ENCODE measurements at regions not wholly inside any gene's neighbourhood (a gene's known extent, or its start where the extent isn't known, plus 50 kb on each side); places are given as distances from the start of the nearest gene placed in this dataset.
"Not testable (repeated sequence)": the region's sequence is repeated elsewhere in the genome, so short reads cannot be mapped to it uniquely, and the experiment has no call there.

DNA sequence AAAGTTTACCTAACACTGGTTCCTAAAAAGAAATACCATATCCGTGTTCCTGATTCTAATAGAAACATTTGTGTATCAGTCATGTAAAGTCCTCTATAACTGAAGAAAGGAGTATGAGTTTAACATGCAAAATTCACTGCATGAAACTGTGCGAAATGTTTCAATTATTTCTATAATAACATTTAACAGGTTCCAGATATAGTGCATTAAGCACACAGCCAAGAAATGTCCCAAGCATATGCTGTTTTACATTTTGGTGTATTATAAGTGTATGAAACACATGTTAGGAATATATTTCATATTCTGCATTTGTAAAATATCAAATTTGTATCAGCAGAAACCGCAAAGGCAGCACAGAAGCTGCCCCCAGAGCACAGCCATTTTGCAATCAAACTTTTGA is 764.9 kb downstream of the KCNJ2 start:
- no peak for DNase-seq (ENCODE audit: low spot score in 2 of 2)
- ATAC-seq (ENCODE audit: low read depth), result no peak
- Mint-ChIP-seq H3K36me3 (no peaks in the 10 kb centered on the region), H3K27ac (no peak overlapping the region), H3K4me3 (no peak overlapping the region), H3K9me3 (peaks cover 4% of the 10 kb centered on the region), H3K27me3 (no peaks in the 10 kb centered on the region), H3K4me1 (no peaks in the 10 kb centered on the region)

DNA sequence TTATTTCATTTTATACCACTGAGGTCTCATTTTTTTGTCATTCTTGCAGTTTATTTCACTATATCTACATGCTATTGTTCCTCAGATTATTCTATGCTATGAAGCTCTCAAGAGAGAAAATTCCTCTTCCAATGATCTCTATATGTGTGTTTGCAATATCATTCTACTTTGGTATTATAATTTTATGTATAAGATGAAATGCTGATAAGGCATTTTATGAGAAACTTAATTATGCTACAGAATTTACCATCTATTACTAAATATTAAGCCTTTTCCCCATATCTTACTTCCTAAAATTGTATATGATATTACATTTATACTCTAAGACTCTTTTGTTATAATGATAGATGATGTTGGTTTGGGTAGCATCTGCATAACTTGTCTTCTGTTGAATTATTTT is 765.5 kb downstream of the KCNJ2 start:
- no peak overlapping the region for H3K4me3 Mint-ChIP-seq
- no peaks in the 10 kb centered on the region for H3K27me3 Mint-ChIP-seq
- no peak overlapping the region for H3K27ac Mint-ChIP-seq
- H3K36me3 Mint-ChIP-seq, result no peaks in the 10 kb centered on the region
- DNase-seq (ENCODE audit: low spot score in 2 of 2), result no peak
- no peaks in the 10 kb centered on the region for H3K4me1 Mint-ChIP-seq
- no peak for ATAC-seq (ENCODE audit: low read depth)
- H3K9me3 Mint-ChIP-seq, result peaks cover 4% of the 10 kb centered on the region

DNA sequence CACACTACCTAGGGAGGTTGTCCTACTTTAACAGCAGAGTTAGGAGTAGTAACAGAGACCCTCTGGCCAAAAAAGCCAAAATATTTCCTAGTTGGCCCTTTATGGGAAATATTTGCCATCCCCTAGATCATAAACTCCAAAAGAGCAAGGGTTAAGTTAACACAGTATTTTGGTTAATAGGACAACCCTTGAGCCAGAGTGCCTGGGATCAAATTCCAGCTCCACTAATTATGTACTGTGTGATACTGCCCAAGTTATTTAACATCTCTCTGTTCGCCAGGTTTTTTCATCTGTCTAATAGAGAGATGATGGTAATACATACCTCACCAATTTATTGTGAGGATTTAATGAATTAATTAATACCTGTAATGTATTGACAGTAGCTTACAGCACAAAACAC is 767.4 kb downstream of the KCNJ2 start:
- Mint-ChIP-seq H3K9me3 (peaks cover 2% of the 10 kb centered on the region), H3K27ac (no peak overlapping the region), H3K4me1 (no peaks in the 10 kb centered on the region), H3K27me3 (no peaks in the 10 kb centered on the region), H3K4me3 (no peak overlapping the region), H3K36me3 (no peaks in the 10 kb centered on the region)
- ATAC-seq (ENCODE audit: low read depth) (no peak), DNase-seq (ENCODE audit: low spot score in 2 of 2) (no peak)

DNA sequence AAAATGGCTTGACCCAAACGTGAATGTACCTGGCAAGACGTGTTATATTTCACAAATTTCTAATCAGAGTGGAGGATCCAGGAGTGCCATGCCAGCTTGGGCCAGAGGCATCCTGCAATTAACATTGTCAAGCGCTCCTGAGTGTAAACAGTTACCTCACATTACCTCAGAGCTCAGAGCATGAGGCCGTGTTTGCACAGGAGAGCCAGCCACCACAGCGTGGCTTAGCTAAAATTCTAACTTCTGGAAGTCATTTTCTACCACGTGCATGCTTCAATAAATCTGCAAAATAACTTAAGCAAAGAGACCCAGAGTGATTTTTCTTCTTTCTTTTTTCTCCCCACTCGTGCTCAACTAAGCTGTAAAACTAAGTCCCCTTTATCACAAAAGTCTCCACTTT is 769.0 kb downstream of the KCNJ2 start:
- Mint-ChIP-seq H3K27me3 (no peaks in the 10 kb centered on the region), H3K4me3 (no peak overlapping the region), H3K9me3 (peaks cover 2% of the 10 kb centered on the region), H3K36me3 (no peaks in the 10 kb centered on the region), H3K27ac (no peak overlapping the region), H3K4me1 (no peaks in the 10 kb centered on the region)
- DNase-seq (ENCODE audit: low spot score in 2 of 2) (no peak), ATAC-seq (ENCODE audit: low read depth) (no peak)

DNA sequence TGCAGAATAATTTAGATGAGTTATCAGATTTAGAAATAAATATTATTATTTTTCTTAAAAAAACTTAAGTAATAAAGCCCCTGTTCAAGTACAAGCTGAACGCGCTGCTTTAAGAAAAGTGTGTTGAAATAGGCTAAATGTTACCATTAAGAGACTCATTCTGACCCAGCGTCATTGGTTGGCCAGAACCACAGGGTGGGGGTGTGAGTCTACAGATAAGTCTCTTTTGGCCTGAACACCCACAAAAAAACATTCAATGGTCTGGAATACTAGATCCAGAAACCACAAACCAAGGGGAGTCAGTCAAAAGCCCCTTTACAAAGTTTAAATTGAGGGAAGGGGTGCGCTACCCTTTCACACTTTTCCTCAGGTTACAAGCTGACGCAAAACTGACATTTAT is 776.1 kb downstream of the KCNJ2 start:
- Mint-ChIP-seq H3K9me3 (peaks cover 5% of the 10 kb centered on the region), H3K4me3 (no peak overlapping the region), H3K4me1 (no peaks in the 10 kb centered on the region), H3K27ac (no peak overlapping the region), H3K36me3 (no peaks in the 10 kb centered on the region), H3K27me3 (no peaks in the 10 kb centered on the region)
- DNase-seq (ENCODE audit: low spot score in 2 of 2) (no peak), ATAC-seq (ENCODE audit: low read depth) (no peak)

DNA sequence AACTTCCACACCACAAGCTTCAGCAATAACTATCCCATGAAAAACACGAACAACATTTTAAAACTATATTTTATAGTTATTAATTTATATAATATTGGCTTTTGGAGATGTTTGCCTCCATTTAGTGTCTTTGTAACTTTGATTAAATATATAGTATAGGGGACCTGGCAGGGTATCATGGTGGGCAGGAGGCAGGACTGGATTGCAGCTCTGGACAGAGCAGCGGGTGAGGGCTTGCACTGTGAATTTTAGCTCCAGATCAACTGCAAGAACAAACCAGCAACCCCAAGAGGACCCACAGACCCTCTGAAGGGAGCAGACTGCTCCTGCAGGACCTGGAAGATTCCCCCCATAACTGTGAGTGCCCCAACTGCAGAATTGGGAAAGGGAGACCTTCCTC is 777.9 kb downstream of the KCNJ2 start:
- Mint-ChIP-seq H3K9me3 (peaks cover 7% of the 10 kb centered on the region), H3K27ac (no peak overlapping the region), H3K4me3 (no peak overlapping the region)

DNA sequence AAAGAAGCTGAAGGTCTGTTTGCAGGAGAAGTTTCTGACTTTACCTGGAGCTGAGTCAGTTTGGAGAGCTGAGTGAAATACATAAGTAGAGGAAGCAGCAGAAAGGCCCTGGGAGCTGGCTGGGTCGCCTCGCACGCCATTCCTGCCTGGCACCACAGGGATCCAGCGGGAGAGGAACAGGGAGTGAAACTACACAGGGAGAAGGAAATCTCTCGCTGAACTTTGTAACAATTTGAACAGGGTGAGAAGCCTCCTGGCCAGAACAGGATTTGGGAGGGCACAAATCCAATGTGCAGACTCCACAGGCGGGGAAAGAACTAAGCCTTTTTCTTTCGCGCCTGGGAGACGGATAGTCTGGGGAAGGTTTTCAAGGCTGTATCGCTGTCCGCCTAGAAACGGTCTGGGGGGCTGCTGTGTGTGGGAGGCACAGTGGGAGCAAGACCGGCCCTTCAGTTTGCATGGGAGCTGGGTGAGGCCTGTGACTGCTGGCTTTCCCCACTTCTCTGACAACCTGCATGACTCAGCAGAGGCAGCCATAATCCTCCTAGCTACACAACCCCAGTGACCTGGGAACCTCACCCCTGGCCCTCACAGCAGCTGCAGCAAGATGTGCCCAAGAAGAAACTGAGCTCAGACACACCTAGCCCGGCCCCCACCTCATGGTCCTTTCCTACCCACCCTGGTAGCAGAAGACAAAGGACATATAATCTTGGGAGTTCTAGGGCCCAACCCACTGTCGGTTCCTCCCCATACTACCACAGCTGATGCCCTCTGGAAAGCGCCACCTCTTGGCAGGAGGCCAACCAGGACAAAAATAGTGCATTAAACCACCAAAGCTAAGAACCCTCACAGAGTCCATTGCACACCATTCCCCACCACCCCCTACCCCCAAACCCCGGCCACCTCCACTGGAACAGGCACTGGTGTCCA is 778.6 kb downstream of the KCNJ2 start:
- DNase-seq (ENCODE audit: low spot score in 2 of 2) (no peak), ATAC-seq (ENCODE audit: low read depth) (no peak)
- H3K4me1 Mint-ChIP-seq, result no peaks in the 10 kb centered on the region
- no peak overlapping the region for H3K4me3 Mint-ChIP-seq
- H3K9me3 Mint-ChIP-seq, result peaks cover 11% of the 10 kb centered on the region
- no peak overlapping the region for H3K27ac Mint-ChIP-seq
- H3K27me3 Mint-ChIP-seq, result no peaks in the 10 kb centered on the region
- H3K36me3 Mint-ChIP-seq, result no peaks in the 10 kb centered on the region

More for the DNA sequence above, 777.9 kb downstream of the KCNJ2 start:
- DNase-seq (ENCODE audit: low spot score in 2 of 2) (no peak), ATAC-seq (ENCODE audit: low read depth) (no peak)
- no peaks in the 10 kb centered on the region for H3K27me3 Mint-ChIP-seq
- no peaks in the 10 kb centered on the region for H3K36me3 Mint-ChIP-seq
- no peaks in the 10 kb centered on the region for H3K4me1 Mint-ChIP-seq

DNA sequence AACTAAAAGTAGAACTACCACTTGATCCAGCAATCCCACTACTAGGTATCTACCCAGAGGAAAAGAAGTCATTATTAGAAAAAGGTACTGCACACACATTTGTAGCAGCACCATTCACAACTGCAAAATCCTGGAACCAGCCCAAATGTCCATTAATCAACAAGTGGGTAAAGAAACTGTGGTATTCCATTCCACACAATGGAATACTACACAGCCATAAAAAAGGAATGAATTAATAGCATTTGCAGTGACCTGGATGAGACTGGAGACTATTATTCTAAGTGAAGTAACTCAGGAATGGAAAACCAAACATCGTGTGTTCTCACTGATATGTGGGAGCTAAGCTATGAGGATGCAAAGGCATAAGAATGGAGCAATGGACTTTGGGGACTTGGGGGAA is 783.8 kb downstream of the KCNJ2 start:
- DNase-seq (ENCODE audit: low spot score in 2 of 2); H3K27ac Mint-ChIP-seq; H3K4me1 Mint-ChIP-seq; H3K4me3 Mint-ChIP-seq; H3K36me3 Mint-ChIP-seq; ATAC-seq (ENCODE audit: low read depth); H3K27me3 Mint-ChIP-seq: not testable (repeated sequence)
- H3K9me3 Mint-ChIP-seq, result peaks cover 13% of the 10 kb centered on the region

DNA sequence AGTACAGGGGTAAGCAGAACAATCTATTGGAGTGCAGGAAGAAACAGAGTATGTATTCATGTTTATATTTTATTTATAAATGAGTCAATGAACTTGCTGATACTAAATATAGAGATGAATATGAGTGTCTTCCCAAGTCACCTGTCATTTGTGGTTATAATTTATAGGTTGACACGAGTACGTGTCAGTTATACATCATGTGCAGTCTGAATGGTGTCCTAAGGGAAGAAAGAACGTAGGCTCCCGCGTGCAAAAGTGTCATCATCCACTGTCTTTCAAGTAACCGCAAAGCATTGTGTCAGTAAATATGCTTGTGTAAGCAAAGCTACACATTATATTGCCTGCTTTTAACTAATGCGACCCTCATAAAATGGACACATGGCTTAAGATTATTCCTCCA is 786.1 kb downstream of the KCNJ2 start:
- Mint-ChIP-seq H3K36me3 (no peaks in the 10 kb centered on the region), H3K4me1 (no peaks in the 10 kb centered on the region), H3K9me3 (peaks cover 9% of the 10 kb centered on the region), H3K4me3 (no peak overlapping the region), H3K27ac (no peak overlapping the region), H3K27me3 (no peaks in the 10 kb centered on the region)
- DNase-seq (ENCODE audit: low spot score in 2 of 2) (no peak), ATAC-seq (ENCODE audit: low read depth) (no peak)

DNA sequence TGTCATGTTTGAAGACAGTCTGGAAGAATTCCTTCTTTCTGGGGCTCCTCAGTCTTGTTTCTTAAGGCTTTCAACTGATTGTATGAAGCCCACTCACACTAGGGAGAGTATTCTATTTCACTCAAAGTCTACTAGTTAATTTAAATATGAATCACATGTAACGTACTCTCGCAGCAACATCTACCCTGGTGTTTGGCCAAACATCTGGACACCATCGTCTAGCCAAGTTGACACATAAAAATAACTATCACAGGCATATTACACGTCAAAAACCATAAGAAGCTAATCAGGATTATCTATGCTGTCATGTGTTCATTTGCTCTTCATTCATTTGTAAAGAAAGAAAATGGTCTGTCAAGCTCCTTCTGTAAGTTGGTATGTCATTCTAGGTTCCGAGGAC is 787.4 kb downstream of the KCNJ2 start:
- H3K27ac Mint-ChIP-seq, result no peak overlapping the region
- DNase-seq (ENCODE audit: low spot score in 2 of 2) (no peak), ATAC-seq (ENCODE audit: low read depth) (no peak)
- H3K36me3 Mint-ChIP-seq, result no peaks in the 10 kb centered on the region
- H3K9me3 Mint-ChIP-seq, result peaks cover 7% of the 10 kb centered on the region
- H3K4me1 Mint-ChIP-seq, result no peaks in the 10 kb centered on the region
- no peaks in the 10 kb centered on the region for H3K27me3 Mint-ChIP-seq
- no peak overlapping the region for H3K4me3 Mint-ChIP-seq

DNA sequence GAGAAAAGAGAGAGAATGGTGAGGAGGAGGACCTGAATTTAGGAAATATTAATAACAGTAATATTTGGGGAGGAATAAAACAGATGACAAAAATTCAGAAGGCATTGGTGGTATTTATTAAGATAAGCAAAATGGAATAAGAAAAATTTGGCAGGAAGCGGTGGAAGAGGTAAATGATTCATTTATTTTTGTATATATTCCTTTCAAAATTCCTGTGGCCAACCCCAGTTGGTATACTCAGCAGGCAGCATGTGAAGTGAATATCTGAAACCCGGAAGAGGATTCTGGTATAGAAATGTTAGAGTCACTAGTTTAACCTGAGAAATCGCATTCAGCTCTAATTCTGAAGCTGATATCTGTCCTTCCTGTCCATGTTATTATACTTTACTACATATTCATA is 792.0 kb downstream of the KCNJ2 start:
- Mint-ChIP-seq H3K27ac (no peak overlapping the region), H3K27me3 (no peaks in the 10 kb centered on the region), H3K4me1 (no peaks in the 10 kb centered on the region), H3K9me3 (no peaks in the 10 kb centered on the region), H3K4me3 (no peak overlapping the region), H3K36me3 (no peaks in the 10 kb centered on the region)
- ATAC-seq (ENCODE audit: low read depth) (no peak), DNase-seq (ENCODE audit: low spot score in 2 of 2) (no peak)

DNA sequence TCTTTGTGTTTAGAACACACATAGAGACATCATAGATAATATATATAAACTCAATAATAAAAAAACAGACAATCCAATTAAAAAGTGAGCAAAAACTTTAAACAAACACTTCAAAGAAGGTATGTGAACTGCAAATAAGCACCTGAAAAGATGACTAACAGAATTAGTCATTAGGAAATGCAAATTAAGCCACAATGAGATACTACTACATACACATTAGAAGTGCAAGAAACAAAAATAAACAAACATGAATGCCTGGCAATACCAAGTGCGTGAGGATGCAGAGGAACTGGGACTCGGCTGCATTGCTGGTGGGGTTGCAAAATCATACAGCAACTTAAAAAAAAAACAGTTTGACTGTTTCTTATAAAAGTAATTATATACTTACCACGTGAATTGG is 799.0 kb downstream of the KCNJ2 start:
- H3K9me3 Mint-ChIP-seq, result peaks cover 5% of the 10 kb centered on the region
- H3K27ac Mint-ChIP-seq, result no peak overlapping the region
- no peaks in the 10 kb centered on the region for H3K27me3 Mint-ChIP-seq
- no peak for DNase-seq (ENCODE audit: low spot score in 2 of 2)
- no peaks in the 10 kb centered on the region for H3K4me1 Mint-ChIP-seq
- H3K4me3 Mint-ChIP-seq, result no peak overlapping the region
- H3K36me3 Mint-ChIP-seq, result no peaks in the 10 kb centered on the region
- ATAC-seq (ENCODE audit: low read depth), result no peak

DNA sequence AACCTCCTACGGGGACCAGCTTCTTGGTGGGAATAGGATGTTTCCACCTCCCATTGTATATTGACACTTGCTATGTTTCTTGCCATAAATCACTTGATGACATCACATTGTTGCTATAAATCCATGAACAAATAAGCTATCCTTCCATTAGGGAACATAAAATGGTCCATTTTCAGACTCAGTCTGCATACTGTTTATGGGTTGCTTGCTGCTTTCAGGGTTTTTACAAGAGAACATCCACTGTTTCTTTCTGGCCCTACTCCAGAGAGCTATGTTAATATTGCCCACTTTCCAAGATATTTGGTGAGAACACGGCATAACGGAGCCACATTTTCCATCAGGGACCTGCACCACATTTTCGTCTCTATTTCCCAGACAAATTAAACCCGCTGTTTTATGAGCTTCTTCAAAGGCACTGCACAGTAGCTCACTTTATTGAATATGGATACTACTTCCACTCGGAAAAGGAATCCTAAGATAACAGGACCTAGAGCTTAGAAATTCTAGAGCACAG is 800.2 kb downstream of the KCNJ2 start:
- DNase-seq (ENCODE audit: low spot score in 2 of 2), result no peak
- no peak for ATAC-seq (ENCODE audit: low read depth)
- peaks cover 5% of the 10 kb centered on the region for H3K9me3 Mint-ChIP-seq
- H3K27ac Mint-ChIP-seq, result no peak overlapping the region
- H3K4me1 Mint-ChIP-seq, result no peaks in the 10 kb centered on the region
- no peaks in the 10 kb centered on the region for H3K36me3 Mint-ChIP-seq
- H3K27me3 Mint-ChIP-seq, result no peaks in the 10 kb centered on the region
- H3K4me3 Mint-ChIP-seq, result no peak overlapping the region

DNA sequence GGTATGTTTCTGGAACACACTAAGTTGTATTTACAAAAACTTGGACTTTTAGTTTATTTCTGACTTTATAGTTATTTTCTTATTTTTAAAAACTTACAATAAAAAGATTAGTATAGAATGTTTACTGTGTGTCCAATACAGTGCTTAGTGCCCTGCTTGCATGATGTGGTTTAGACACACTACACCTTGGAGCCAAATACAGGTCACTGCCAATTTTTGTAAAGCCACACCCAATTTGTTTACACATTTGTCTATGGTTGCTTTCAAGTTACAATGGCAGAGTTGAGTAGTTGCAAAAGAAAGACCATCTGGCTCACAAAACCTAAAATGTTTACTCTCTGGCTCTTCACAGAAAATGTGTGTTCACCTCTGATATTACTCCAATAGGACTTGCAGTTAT is 807.1 kb downstream of the KCNJ2 start:
- Mint-ChIP-seq H3K4me3 (no peak overlapping the region), H3K27ac (no peak overlapping the region), H3K36me3 (peaks cover 2% of the 10 kb centered on the region), H3K9me3 (peaks cover 11% of the 10 kb centered on the region), H3K4me1 (no peaks in the 10 kb centered on the region), H3K27me3 (no peaks in the 10 kb centered on the region)
- DNase-seq (ENCODE audit: low spot score in 2 of 2) (no peak), ATAC-seq (ENCODE audit: low read depth) (no peak)

DNA sequence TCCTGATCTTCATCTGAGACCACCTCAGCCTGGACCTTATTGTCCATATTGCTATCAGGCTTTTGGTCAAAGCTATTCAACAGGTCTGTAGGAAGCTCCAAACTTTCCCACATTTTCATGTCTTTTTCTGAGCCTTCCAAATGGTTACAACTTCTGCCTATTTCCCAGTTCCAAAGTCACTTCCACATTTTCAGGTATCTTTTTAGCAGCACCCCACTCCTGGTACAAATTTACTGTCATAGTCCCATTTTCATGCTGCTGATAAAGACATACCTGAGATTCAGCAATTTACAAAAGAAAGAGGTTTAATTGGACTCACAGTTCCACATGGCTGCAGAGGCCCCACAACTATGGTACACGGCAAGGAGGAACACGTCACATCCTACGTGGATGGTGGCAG is 815.5 kb downstream of the KCNJ2 start:
- ATAC-seq (ENCODE audit: low read depth), result no peak
- Mint-ChIP-seq H3K36me3 (no peaks in the 10 kb centered on the region), H3K4me1 (no peaks in the 10 kb centered on the region), H3K4me3 (no peak overlapping the region), H3K9me3 (peaks cover 10% of the 10 kb centered on the region), H3K27ac (no peak overlapping the region), H3K27me3 (no peaks in the 10 kb centered on the region)
- DNase-seq (ENCODE audit: low spot score in 2 of 2), result no peak

All from memory B cell (primary cell).